Activated naive CD8-positive, alpha-beta T cell treated with anti-CD3 and anti-CD28 coated beads, Interleukin-2, amount 10 ng/mL, durations not matched to agents 7 days and 5 days (primary cell): ENCODE measurements at regions not wholly inside any gene's neighbourhood (a gene's known extent, or its start where the extent isn't known, plus 50 kb on each side); places are given as distances from the start of the nearest gene placed in this dataset.
"Not testable (repeated sequence)": the region's sequence is repeated elsewhere in the genome, so short reads cannot be mapped to it uniquely, and the experiment has no call there.

Experiments
- ATAC-seq: fragments of 150-1000 bp; cut with Tn5 transposase; one replicate; pipeline ENCODE4 v1.10.0; 2021; ENCODE audit warnings: low read depth, moderate library complexity
- POLR2A ChIA-PET: fragments of 350-600 bp; sonication (Branson Sonifier 250); formaldehyde crosslinking; loops from one replicate; lab custom pipeline; 2021; ENCODE audit warnings: antibody characterized with exemption; lab: Charles Lee
- DNase-seq: peaks from one replicate; pipeline ENCODE4 v3.0.0; 2021
- H3K27ac Mint-ChIP-seq: one replicate; pipeline ENCODE4 v1.8.0; 2022; ENCODE audit warnings: mild to moderate bottlenecking, mixed read lengths
- H3K27me3 Mint-ChIP-seq: one replicate; pipeline ENCODE4 v1.8.0; 2022; ENCODE audit warnings: mild to moderate bottlenecking, moderate library complexity, mixed read lengths
- H3K36me3 Mint-ChIP-seq: one replicate; pipeline ENCODE4 v1.8.0; 2021; ENCODE audit warnings: mild to moderate bottlenecking, mixed read lengths
- H3K4me1 Mint-ChIP-seq: one replicate; pipeline ENCODE4 v1.8.0; 2021; ENCODE audit warnings: mixed read lengths
- H3K4me3 Mint-ChIP-seq: one replicate; pipeline ENCODE4 v1.8.0; 2022; ENCODE audit warnings: mild to moderate bottlenecking, moderate library complexity, mixed read lengths
- H3K9me3 Mint-ChIP-seq: one replicate; pipeline ENCODE4 v1.8.0; 2021; ENCODE audit warnings: mixed read lengths

DNA sequence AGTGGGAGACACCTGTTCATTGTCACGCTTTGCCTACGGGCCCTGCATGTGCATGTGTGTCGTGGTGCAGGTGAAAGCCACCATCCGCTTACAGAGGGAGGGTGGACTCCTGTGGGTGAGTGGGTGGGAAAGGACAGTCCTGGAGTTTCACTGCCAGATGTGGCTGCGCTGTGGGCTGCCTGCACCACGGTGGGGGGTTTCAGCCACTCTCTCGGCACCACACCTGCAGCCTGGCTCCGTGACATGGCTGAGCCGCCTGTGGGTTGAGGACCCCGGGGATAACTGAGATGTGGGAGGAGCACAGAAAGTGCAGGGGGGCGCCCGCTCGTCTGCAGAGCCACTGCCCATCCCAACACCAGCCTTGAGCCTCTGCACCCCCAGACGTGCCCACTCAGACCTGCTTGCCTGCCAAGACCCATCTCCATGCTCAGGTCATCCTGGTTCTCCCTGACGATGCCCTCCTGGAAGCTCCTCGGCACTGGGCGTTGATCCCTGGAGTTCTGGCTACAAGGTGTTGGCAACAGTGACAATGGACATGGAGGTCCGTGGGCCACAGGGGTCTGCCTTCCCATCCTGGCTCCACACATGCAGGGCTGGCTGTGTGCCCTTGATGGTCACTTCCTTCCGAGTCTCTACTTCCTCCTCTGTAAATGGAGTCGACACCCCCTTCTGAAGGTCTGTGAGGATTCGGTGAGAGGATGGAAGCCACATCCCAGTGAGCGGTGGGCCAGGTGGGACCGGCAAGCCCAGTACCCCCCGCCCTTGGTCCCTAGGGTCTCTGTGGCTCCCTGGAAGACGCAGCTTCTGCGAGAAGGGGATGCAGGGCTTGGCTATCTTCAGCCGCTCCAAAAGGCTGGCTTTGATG is 1007.0 kb downstream of the BRD1 start:
- H3K27ac Mint-ChIP-seq = no peak overlapping the region
- ATAC-seq (no peak), DNase-seq (no peak)
- POLR2A ChIA-PET = no interaction called here
- H3K4me3 Mint-ChIP-seq = no peak overlapping the region
- no peaks in the 10 kb centered on the region for H3K9me3 Mint-ChIP-seq
- no peaks in the 10 kb centered on the region for H3K36me3 Mint-ChIP-seq
- H3K4me1 Mint-ChIP-seq = no peaks in the 10 kb centered on the region
- H3K27me3 Mint-ChIP-seq = no peaks in the 10 kb centered on the region

DNA sequence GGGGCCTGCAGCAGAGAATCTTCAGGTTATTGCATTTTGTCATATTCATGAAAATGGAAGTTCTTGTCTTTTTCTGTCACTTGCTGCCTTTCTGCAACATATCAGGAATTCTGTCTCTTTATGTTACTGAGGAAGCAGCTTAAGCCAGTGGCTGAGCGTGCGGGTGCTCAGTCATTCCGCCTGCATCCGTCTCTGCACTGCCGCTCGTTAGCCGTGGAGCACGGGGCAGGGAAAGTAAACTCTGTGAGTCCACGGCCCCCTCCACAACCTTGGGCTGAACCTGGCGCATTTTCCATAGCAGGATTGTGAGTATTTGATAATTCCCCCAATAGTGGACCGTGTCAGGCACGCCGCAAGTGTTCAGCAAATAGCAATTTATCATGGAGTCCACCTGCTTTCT is 1007.7 kb downstream of the BRD1 start:
- Mint-ChIP-seq H3K9me3 (no peaks in the 10 kb centered on the region), H3K27ac (no peak overlapping the region), H3K27me3 (no peaks in the 10 kb centered on the region), H3K36me3 (no peaks in the 10 kb centered on the region), H3K4me3 (no peak overlapping the region), H3K4me1 (no peaks in the 10 kb centered on the region)
- POLR2A ChIA-PET = interaction anchor here (0.7 kb wide), 1 partner anchor 900 kb away, joined by 6 read pairs; no protein-coding TSS in a partner anchor
- ATAC-seq (no peak), DNase-seq (no peak)

DNA sequence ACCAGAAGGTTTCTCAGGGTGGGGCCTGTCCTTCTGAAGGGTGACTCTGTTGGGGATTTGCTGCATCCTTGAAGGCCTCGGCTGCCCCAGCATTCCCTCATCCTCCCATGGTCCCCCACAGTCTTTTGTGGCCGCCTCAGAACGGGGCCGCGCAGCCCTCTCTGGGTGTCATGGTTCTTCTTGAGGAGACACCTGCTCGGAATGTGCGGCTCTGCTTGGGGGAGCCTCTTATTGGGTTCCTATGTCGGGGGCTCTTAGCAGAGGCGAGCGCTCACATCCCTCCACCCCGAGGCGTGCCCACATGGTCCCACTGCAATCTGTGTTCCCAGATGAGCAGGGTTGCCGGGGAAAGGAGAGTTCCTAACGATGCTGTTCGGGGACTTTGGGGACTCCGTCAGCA is 1008.4 kb downstream of the BRD1 start:
- Mint-ChIP-seq H3K9me3 (no peaks in the 10 kb centered on the region), H3K27ac (no peak overlapping the region), H3K4me3 (no peak overlapping the region), H3K27me3 (no peaks in the 10 kb centered on the region), H3K4me1 (no peaks in the 10 kb centered on the region), H3K36me3 (no peaks in the 10 kb centered on the region)
- ATAC-seq (no peak), DNase-seq (no peak)
- POLR2A ChIA-PET = interaction anchor here (0.7 kb wide), 1 partner anchor 901 kb away, joined by 6 read pairs; no protein-coding TSS in a partner anchor

- POLR2A ChIA-PET, H3K27me3 Mint-ChIP-seq, H3K4me1 Mint-ChIP-seq, H3K27ac Mint-ChIP-seq, H3K9me3 Mint-ChIP-seq, ATAC-seq, DNase-seq, H3K4me3 Mint-ChIP-seq, H3K36me3 Mint-ChIP-seq: not testable (repeated sequence)
These were observed 1010.2 kb downstream of the BRD1 start for GRCh38 chr22:48817491-48817890.

GRCh38 chr22:48811885-48812284 is 1015.8 kb downstream of the BRD1 start:
- ATAC-seq (no peak), DNase-seq (no peak)
- no peak overlapping the region for H3K27ac Mint-ChIP-seq
- no peaks in the 10 kb centered on the region for H3K4me1 Mint-ChIP-seq
- H3K9me3 Mint-ChIP-seq = no peaks in the 10 kb centered on the region
- POLR2A ChIA-PET = no interaction called here
- no peak overlapping the region for H3K4me3 Mint-ChIP-seq
- peaks cover 2% of the 10 kb centered on the region for H3K27me3 Mint-ChIP-seq
- no peaks in the 10 kb centered on the region for H3K36me3 Mint-ChIP-seq

DNA sequence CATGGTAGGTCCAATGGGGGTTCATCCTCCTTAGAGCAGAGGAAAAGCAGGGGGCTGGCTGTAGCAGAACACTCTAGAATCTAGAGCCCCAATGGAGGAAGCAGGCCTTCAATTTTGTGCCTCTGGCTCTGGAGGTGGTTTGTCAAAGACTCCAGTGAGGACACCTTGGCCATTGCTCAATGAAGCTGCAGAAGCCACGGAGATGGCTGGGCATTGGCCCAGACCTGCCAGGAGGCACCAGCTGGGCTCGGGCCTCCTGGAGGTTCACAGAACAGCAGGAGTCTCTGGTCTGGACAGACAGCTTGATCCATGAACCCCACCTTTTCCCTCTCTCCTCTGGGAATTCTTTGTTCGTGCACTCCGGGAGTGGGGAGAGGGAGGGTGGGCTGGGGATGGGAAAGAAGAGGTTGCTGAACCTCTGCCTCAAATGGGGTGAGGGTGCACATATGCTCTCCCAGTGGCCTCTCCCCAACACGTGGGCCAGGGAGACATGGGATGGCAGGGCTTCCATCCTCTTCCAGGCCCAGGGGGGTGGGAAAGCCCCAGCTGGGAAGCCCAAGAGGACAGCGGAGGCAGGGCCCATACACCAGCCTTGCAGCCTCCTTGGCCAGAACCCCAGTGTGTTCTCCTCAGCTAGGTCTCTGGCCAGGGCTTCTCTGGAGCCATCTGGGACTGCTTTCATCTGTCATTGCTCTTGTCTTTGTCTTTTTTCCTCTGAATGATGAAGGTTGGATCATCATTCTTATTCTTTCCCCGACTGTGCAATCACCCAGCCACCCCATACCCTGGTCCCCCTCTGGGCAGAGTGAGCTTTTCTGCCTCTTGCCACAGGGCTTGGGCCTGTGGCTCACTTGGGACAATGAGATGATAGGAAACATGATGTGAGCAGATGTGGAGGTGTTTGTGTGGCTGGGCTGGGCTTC is 1019.4 kb downstream of the BRD1 start:
- Mint-ChIP-seq H3K4me3 (no peak overlapping the region), H3K27me3 (peaks cover 2% of the 10 kb centered on the region), H3K9me3 (no peaks in the 10 kb centered on the region), H3K4me1 (no peaks in the 10 kb centered on the region), H3K36me3 (no peaks in the 10 kb centered on the region), H3K27ac (no peak overlapping the region)
- DNase-seq (no peak), ATAC-seq (no peak)
- POLR2A ChIA-PET = no interaction called here

DNA sequence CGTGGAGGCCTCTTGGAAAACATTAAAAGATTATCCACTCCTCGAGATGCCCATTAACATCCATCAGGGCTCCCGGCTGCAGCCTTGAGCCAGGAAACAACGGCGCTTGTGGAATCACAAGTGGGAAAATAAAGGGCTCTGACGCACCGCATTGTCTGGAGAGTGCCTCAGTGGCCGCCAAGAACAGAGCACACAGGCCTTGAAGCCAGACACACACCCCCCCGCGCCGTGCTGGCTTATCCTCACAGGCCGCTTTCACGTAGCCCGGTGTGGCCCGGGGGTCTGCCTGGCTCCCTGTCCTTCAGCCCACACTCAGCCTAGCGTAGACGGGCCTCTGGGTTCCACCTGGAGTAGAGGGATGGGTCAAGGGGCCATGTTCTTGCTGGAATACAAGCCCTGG is 1020.5 kb downstream of the BRD1 start:
- DNase-seq (no peak), ATAC-seq (no peak)
- peaks cover 2% of the 10 kb centered on the region for H3K27me3 Mint-ChIP-seq
- H3K4me1 Mint-ChIP-seq = no peaks in the 10 kb centered on the region
- H3K9me3 Mint-ChIP-seq = no peaks in the 10 kb centered on the region
- no peak overlapping the region for H3K4me3 Mint-ChIP-seq
- H3K36me3 Mint-ChIP-seq = no peaks in the 10 kb centered on the region
- H3K27ac Mint-ChIP-seq = no peak overlapping the region
- POLR2A ChIA-PET = no interaction called here

- ATAC-seq (no peak), DNase-seq (no peak)
- POLR2A ChIA-PET = no interaction called here
- Mint-ChIP-seq H3K4me3 (no peak overlapping the region), H3K4me1 (no peaks in the 10 kb centered on the region), H3K36me3 (no peaks in the 10 kb centered on the region), H3K9me3 (no peaks in the 10 kb centered on the region), H3K27ac (no peak overlapping the region), H3K27me3 (no peaks in the 10 kb centered on the region)
These were observed 1021.4 kb downstream of the BRD1 start for GRCh38 chr22:48806227-48806781.

GRCh38 chr22:48805516-48805915 is 1022.2 kb downstream of the BRD1 start:
- DNase-seq = no peak
- H3K27me3 Mint-ChIP-seq = no peaks in the 10 kb centered on the region
- POLR2A ChIA-PET = no interaction called here
- no peak overlapping the region for H3K4me3 Mint-ChIP-seq
- no peak overlapping the region for H3K27ac Mint-ChIP-seq
- H3K9me3 Mint-ChIP-seq = no peaks in the 10 kb centered on the region
- no peak for ATAC-seq
- H3K4me1 Mint-ChIP-seq = no peaks in the 10 kb centered on the region
- H3K36me3 Mint-ChIP-seq = no peaks in the 10 kb centered on the region

DNA sequence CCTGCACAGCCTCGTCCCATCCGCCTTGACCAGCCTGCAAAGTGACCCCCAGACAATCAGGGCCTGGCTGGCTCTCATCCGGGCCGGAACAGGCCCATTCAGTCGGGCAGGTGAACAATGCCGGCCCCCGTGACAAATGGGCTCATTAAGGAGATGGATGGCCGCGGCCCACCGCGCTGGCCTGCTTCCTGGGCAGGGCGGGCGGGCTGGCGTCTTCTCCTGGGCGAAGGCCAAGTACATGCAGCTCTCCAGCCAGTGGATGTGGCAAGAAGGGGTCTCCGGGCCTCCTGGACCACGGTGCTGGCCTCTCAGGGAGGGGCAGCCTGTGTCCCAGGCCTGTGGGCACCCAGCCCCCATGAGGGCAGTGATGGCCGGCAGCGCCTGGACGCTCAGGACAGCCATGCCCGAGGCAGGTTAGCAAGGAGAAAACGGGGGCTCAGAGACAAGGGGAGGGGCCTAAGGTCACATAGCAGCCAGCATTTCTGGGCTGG is 1022.8 kb downstream of the BRD1 start:
- Mint-ChIP-seq H3K36me3 (no peaks in the 10 kb centered on the region), H3K9me3 (no peaks in the 10 kb centered on the region), H3K4me3 (no peak overlapping the region), H3K4me1 (no peaks in the 10 kb centered on the region), H3K27me3 (no peaks in the 10 kb centered on the region), H3K27ac (no peak overlapping the region)
- DNase-seq = no peak
- ATAC-seq = no peak
- POLR2A ChIA-PET = no interaction called here

- no peaks in the 10 kb centered on the region for H3K27me3 Mint-ChIP-seq
These were observed 1023.5 kb downstream of the BRD1 start for GRCh38 chr22:48803948-48804810.

DNA sequence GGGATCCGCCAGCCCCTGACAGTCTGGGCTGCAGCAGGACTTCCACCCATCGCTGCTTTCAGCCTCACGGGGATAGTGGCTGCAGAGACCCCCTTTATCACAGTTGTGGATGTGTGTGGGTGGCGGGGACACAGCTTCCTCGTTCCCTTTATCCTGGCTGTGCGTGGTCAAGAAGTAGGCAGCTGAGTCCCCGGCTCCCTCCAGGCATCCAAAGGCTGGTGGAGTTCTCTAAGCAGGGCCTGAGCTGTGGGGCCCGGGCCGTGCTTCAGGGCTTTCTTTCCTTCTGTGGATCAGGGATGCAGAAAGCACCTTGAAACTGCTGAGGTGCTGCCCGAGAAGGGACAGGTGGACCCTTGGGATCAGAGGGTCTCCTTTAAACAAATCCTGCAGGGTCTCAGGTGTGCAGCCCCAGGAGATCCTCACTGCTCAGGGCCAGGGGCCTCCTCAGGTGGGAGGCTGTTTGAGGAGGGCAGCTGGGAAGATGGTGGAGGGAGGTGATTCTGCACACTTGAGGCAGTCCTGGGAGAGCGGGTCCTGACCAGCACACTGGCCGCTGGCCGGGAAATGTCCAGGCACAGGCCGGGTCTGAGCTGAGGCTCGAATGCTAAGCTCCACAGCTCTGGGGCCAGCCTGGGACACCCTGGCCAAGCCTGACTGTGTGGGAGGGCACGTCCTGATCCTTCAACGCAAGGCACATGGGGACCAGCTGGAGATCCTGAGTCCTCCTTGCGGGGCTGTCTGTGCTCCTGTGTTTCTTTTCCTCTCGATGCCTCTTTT is 1024.3 kb downstream of the BRD1 start:
- POLR2A ChIA-PET = no interaction called here
- no peaks in the 10 kb centered on the region for H3K4me1 Mint-ChIP-seq

More at GRCh38 chr22:48803948-48804810, 1023.5 kb downstream of the BRD1 start:
- DNase-seq = no peak
- POLR2A ChIA-PET = no interaction called here
- ATAC-seq = no peak
- Mint-ChIP-seq H3K27ac (no peak overlapping the region), H3K4me3 (no peak overlapping the region), H3K4me1 (no peaks in the 10 kb centered on the region), H3K36me3 (no peaks in the 10 kb centered on the region), H3K9me3 (no peaks in the 10 kb centered on the region)

More for the DNA sequence above, 1024.3 kb downstream of the BRD1 start:
- H3K9me3 Mint-ChIP-seq = no peaks in the 10 kb centered on the region
- no peak for ATAC-seq
- no peaks in the 10 kb centered on the region for H3K27me3 Mint-ChIP-seq
- H3K4me3 Mint-ChIP-seq = no peak overlapping the region
- H3K27ac Mint-ChIP-seq = no peak overlapping the region
- DNase-seq = no peak
- no peaks in the 10 kb centered on the region for H3K36me3 Mint-ChIP-seq
